Aorta (tissue), 5 donors: ENCODE measurements at regions not wholly inside any gene's neighbourhood (a gene's known extent, or its start where the extent isn't known, plus 50 kb on each side); places are given as distances from the start of the nearest gene placed in this dataset.

Experiments
- ATAC-seq: fragments of 200-7000 bp; cut with Tn5 transposase; one replicate; pipeline ENCODE4 v1.9.1; 2022; ENCODE audit warnings: moderate library complexity; ENCODE audit not compliant: low FRiP score
- DNase-seq, 2 donors: peaks; one replicate each; pipeline ENCODE4 v3.0.0-alpha.2; 2020
- H3K27ac ChIP-seq, 2 donors: one replicate each; pipeline ENCODE4 v1.5.1; 2013; ENCODE audit warnings: low read length in 2 of 2, mild to moderate bottlenecking in 2 of 2, moderate library complexity in 2 of 2, control low read depth in 1 of 2, inconsistent platforms in 1 of 2, low read depth in 1 of 2
- H3K27me3 ChIP-seq, 2 donors: one replicate each; pipeline ENCODE4 v1.6.1; 2013; ENCODE audit warnings: control low read depth in 1 of 2, low read length in 1 of 2, mild to moderate bottlenecking in 1 of 2, moderate library complexity in 1 of 2; ENCODE audit not compliant: insufficient read depth in 2 of 2, control insufficient read depth in 1 of 2
- H3K36me3 ChIP-seq, 2 donors: one replicate each; pipeline ENCODE4 v1.6.1; 2013; ENCODE audit warnings: control low read depth in 1 of 2, low read length in 1 of 2, mild to moderate bottlenecking in 1 of 2; ENCODE audit not compliant: insufficient read depth in 2 of 2, control insufficient read depth in 1 of 2
- H3K4me1 ChIP-seq, 2 donors: one replicate each; pipeline ENCODE4 v1.6.1; 2013; ENCODE audit warnings: low read length in 2 of 2, control low read depth in 1 of 2, mild to moderate bottlenecking in 1 of 2, moderate library complexity in 1 of 2; ENCODE audit not compliant: insufficient read depth in 2 of 2, control insufficient read depth in 1 of 2
- H3K4me3 ChIP-seq, 2 donors: one replicate each; pipeline ENCODE4 v1.5.1; 2013; ENCODE audit warnings: low read length in 2 of 2, control low read depth in 1 of 2, mild to moderate bottlenecking in 1 of 2
- H3K9me3 ChIP-seq: one replicate; pipeline ENCODE4 v1.6.1; 2013; ENCODE audit warnings: mild to moderate bottlenecking, low read length; ENCODE audit not compliant: control insufficient read depth
- WGBS, 2 donors: extraction: QIAGEN DNeasy Blood & Tissue Kit; methylation state at CpG; one replicate each; pipeline ENCODE4 v1.1.7; 2013; 5-methylcytosine and 5-hydroxymethylcytosine counted together
- intact Hi-C, 2 donors: fragments of 100-400 bp; cut with DNase I; formaldehyde crosslinking; loops; one replicate each; pipeline versions ENCODE4 v1.14.2 to v1.15.0; 2022
- donor health status: healthy with polysubstance abuse.
- donor health status: Bipolar disorder and iron deficiency.
- donor health status: DM: no; HTN: no; CAD: no.
- donor health status: DM: no; HTN: no; CAD: no.
- donor health status: DM: yes; HTN: yes; CAD: no.

GRCh38 chr10:80734589-80734988 lies 196.9 kb downstream of the SH2D4B start:
- no peak overlapping the region for H3K4me3 ChIP-seq
- ATAC-seq (no peak), DNase-seq (no peak)
- H3K36me3 ChIP-seq, result no peaks in the 10 kb centered on the region
- no peaks in the 10 kb centered on the region for H3K4me1 ChIP-seq
- intact Hi-C loops, result no loop called here
- H3K9me3 ChIP-seq, result no peaks in the 10 kb centered on the region
- no peak overlapping the region for H3K27ac ChIP-seq
- H3K27me3 ChIP-seq, result no peaks in the 10 kb centered on the region

GRCh38 chr10:80737209-80737608 lies 199.5 kb downstream of the SH2D4B start:
- WGBS, 2 donors, result 70 to 74% methylated on average over 2 of the region's 2 CpGs
- no peaks in the 10 kb centered on the region for H3K27me3 ChIP-seq
- H3K4me3 ChIP-seq, result no peak overlapping the region
- no peak overlapping the region for H3K27ac ChIP-seq
- DNase-seq, result no peak
- ATAC-seq, result no peak
- H3K4me1 ChIP-seq, result no peaks in the 10 kb centered on the region
- intact Hi-C loops, result no loop called here
- no peaks in the 10 kb centered on the region for H3K36me3 ChIP-seq
- H3K9me3 ChIP-seq, result no peaks in the 10 kb centered on the region

GRCh38 chr10:80739328-80739727 lies 201.6 kb downstream of the SH2D4B start:
- Histone ChIP-seq H3K27ac (no peak overlapping the region), H3K4me3 (no peak overlapping the region), H3K4me1 (no peaks in the 10 kb centered on the region), H3K9me3 (no peaks in the 10 kb centered on the region), H3K36me3 (no peaks in the 10 kb centered on the region), H3K27me3 (no peaks in the 10 kb centered on the region)
- no peak for DNase-seq
- WGBS, 2 donors, result 91 to 95% methylated on average over 6 of the region's 6 CpGs
- ATAC-seq, result no peak
- intact Hi-C loops, result no loop called here

GRCh38 chr10:80739963-80740715 lies 202.4 kb downstream of the SH2D4B start:
- H3K9me3 ChIP-seq, result no peaks in the 10 kb centered on the region
- no peaks in the 10 kb centered on the region for H3K27me3 ChIP-seq
- no peak for DNase-seq
- H3K4me1 ChIP-seq, result no peaks in the 10 kb centered on the region
- intact Hi-C loops, result no loop called here
- 79 to 81% methylated on average over 18 of the region's 18 CpGs for WGBS, 2 donors
- H3K4me3 ChIP-seq, result no peak overlapping the region
- ATAC-seq, result no peak
- H3K27ac ChIP-seq, result no peak overlapping the region
- no peaks in the 10 kb centered on the region for H3K36me3 ChIP-seq

- no peaks in the 10 kb centered on the region for H3K36me3 ChIP-seq
- H3K4me1 ChIP-seq, result no peaks in the 10 kb centered on the region
- H3K4me3 ChIP-seq, result no peak overlapping the region
- intact Hi-C loops, result no loop called here
- no peak overlapping the region for H3K27ac ChIP-seq
- no peaks in the 10 kb centered on the region for H3K27me3 ChIP-seq
- H3K9me3 ChIP-seq, result no peaks in the 10 kb centered on the region
- 78 to 85% methylated on average over 2 of the region's 2 CpGs for WGBS, 2 donors
- ATAC-seq (no peak), DNase-seq (no peak)
These were observed 203.6 kb downstream of the SH2D4B start for GRCh38 chr10:80741278-80741677.

- Histone ChIP-seq H3K9me3 (peaks cover 3% of the 10 kb centered on the region), H3K4me1 (no peaks in the 10 kb centered on the region), H3K4me3 (no peak overlapping the region), H3K27me3 (no peaks in the 10 kb centered on the region), H3K27ac (no peak overlapping the region), H3K36me3 (no peaks in the 10 kb centered on the region)
- no peak for ATAC-seq
- intact Hi-C loops, result no loop called here
- 89 to 93% methylated on average over 3 of the region's 3 CpGs for WGBS, 2 donors
- DNase-seq, result no peak
These were observed 212.6 kb downstream of the SH2D4B start for GRCh38 chr10:80750268-80750667.

- DNase-seq (no peak), ATAC-seq (no peak)
- no peaks in the 10 kb centered on the region for H3K4me1 ChIP-seq
- H3K4me3 ChIP-seq, result no peak overlapping the region
- WGBS, 2 donors, result 88 to 92% methylated on average over 1 of the region's 1 CpG
- no peaks in the 10 kb centered on the region for H3K36me3 ChIP-seq
- no peaks in the 10 kb centered on the region for H3K27me3 ChIP-seq
- peaks cover 3% of the 10 kb centered on the region for H3K9me3 ChIP-seq
- intact Hi-C loops, result no loop called here
- no peak overlapping the region for H3K27ac ChIP-seq
These were observed 214.2 kb downstream of the SH2D4B start for GRCh38 chr10:80751940-80752339.

GRCh38 chr10:80753612-80754011 lies 215.9 kb downstream of the SH2D4B start:
- Histone ChIP-seq H3K4me1 (no peaks in the 10 kb centered on the region), H3K36me3 (no peaks in the 10 kb centered on the region), H3K27me3 (no peaks in the 10 kb centered on the region), H3K27ac (no peak overlapping the region), H3K9me3 (peaks cover 3% of the 10 kb centered on the region), H3K4me3 (no peak overlapping the region)
- no peak for ATAC-seq
- DNase-seq, result no peak
- WGBS, 2 donors, result 38 to 61% methylated on average over 1 of the region's 1 CpG
- intact Hi-C loops, result no loop called here

- Histone ChIP-seq H3K27me3 (no peaks in the 10 kb centered on the region), H3K4me3 (no peak overlapping the region), H3K4me1 (no peaks in the 10 kb centered on the region), H3K27ac (no peak overlapping the region), H3K36me3 (no peaks in the 10 kb centered on the region), H3K9me3 (peaks cover 3% of the 10 kb centered on the region)
- no peak for DNase-seq
- no peak for ATAC-seq
- 79 to 88% methylated on average over 2 of the region's 2 CpGs for WGBS, 2 donors
- intact Hi-C loops, result no loop called here
These were observed 218.2 kb downstream of the SH2D4B start for GRCh38 chr10:80755893-80756292.
